Activated CD4-positive, alpha-beta T cell treated with anti-CD3 and anti-CD28 coated beads for 4 hours (primary cell): ENCODE measurements at regions not wholly inside any gene's neighbourhood (a gene's known extent, or its start where the extent isn't known, plus 50 kb on each side); places are given as distances from the start of the nearest gene placed in this dataset.
"Not testable (repeated sequence)": the region's sequence is repeated elsewhere in the genome, so short reads cannot be mapped to it uniquely, and the experiment has no call there.

Experiments used
- DNase-seq, 2 donors: peaks; one replicate each; pipeline ENCODE4 v3.0.0-alpha.2; 2020

- DNase-seq: no peak
Measured at GRCh38 chr3:182420741-182421140, 372.6 kb upstream of the ATP11B start.

GRCh38 chr3:182424006-182424405 lies 369.3 kb upstream of the ATP11B start:
- DNase-seq: no peak

- DNase-seq: not testable (repeated sequence)
Measured at GRCh38 chr3:182425926-182426718, 367.2 kb upstream of the ATP11B start.

GRCh38 chr3:182431972-182432371 lies 361.3 kb upstream of the ATP11B start:
- DNase-seq: not testable (repeated sequence)

- no peak for DNase-seq
Measured at GRCh38 chr3:182435860-182436259, 357.4 kb upstream of the ATP11B start.

- no peak for DNase-seq
Measured at GRCh38 chr3:182436547-182436946, 356.8 kb upstream of the ATP11B start.

- no peak for DNase-seq
Measured at GRCh38 chr3:182438398-182438797, 354.9 kb upstream of the ATP11B start.

GRCh38 chr3:182440101-182440500 lies 353.2 kb upstream of the ATP11B start:
- DNase-seq: no peak

GRCh38 chr3:182445576-182445975 lies 347.7 kb upstream of the ATP11B start:
- no peak for DNase-seq

GRCh38 chr3:182450942-182451787 lies 342.1 kb upstream of the ATP11B start:
- no peak for DNase-seq

GRCh38 chr3:182451871-182452270 lies 341.4 kb upstream of the ATP11B start:
- DNase-seq: no peak

- no peak for DNase-seq
Measured at GRCh38 chr3:182455011-182455410, 338.3 kb upstream of the ATP11B start.

- no peak for DNase-seq
Measured at GRCh38 chr3:182460303-182460702, 333.0 kb upstream of the ATP11B start.

GRCh38 chr3:182462152-182462551 lies 331.2 kb upstream of the ATP11B start:
- no peak for DNase-seq

- no peak for DNase-seq
Measured at GRCh38 chr3:182464513-182465145, 328.7 kb upstream of the ATP11B start.

GRCh38 chr3:182465301-182466185 lies 327.8 kb upstream of the ATP11B start:
- no peak for DNase-seq

- no peak for DNase-seq
Measured at GRCh38 chr3:182469086-182469485, 324.2 kb upstream of the ATP11B start.

GRCh38 chr3:182470187-182470586 lies 323.1 kb upstream of the ATP11B start:
- DNase-seq: no peak

GRCh38 chr3:182473191-182473710 lies 320.1 kb upstream of the ATP11B start:
- DNase-seq: no peak

GRCh38 chr3:182478369-182478768 lies 314.9 kb upstream of the ATP11B start:
- DNase-seq: no peak

- no peak for DNase-seq
Measured at GRCh38 chr3:182479419-182480336, 313.6 kb upstream of the ATP11B start.
